DOHH2 (cell line): ENCODE measurements at regions not wholly inside any gene's neighbourhood (a gene's known extent, or its start where the extent isn't known, plus 50 kb on each side); places are given as distances from the start of the nearest gene placed in this dataset.

ENCODE experiments used
- EZH2phosphoT487 ChIP-seq: fragments of 200-600 bp; sonication (generic); IDR thresholded peaks from 2 replicates; pipeline ENCODE4 v1.6.1; 2017; ENCODE audit warnings: borderline replicate concordance, mild to moderate bottlenecking, antibody characterized with exemption, low read length, moderate library complexity, mixed read lengths
- TF ChIP-seq, protein P1 (sequence below): fragments of 200-600 bp; sonication (generic); IDR thresholded peaks from one replicate; pipeline ENCODE4 v1.5.1; 2014; ENCODE audit warnings: antibody characterized with exemption, mild to moderate bottlenecking, low read depth, low read length; ENCODE audit not compliant: poor library complexity, severe bottlenecking

DNA sequence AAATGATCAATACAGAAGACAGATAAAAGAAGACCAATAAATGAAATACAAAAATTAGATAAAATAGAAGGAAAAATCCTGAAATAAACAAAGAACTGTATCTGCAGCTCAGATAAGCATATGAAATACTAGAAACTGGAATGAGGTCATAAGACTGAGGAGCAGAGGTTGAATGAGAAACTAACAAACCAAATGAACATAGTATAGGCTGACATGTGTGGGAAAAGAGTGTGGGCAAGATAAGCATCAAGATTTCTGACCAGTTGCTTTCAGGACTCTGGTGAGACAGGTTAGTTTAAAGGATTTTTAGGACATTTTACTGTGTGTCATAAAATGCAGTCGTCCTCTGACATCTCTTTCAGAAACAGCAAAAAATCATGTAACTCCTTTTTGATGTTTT is 2073.2 kb upstream of the TENM3 start:
- TF ChIP-seq, protein P1, sequence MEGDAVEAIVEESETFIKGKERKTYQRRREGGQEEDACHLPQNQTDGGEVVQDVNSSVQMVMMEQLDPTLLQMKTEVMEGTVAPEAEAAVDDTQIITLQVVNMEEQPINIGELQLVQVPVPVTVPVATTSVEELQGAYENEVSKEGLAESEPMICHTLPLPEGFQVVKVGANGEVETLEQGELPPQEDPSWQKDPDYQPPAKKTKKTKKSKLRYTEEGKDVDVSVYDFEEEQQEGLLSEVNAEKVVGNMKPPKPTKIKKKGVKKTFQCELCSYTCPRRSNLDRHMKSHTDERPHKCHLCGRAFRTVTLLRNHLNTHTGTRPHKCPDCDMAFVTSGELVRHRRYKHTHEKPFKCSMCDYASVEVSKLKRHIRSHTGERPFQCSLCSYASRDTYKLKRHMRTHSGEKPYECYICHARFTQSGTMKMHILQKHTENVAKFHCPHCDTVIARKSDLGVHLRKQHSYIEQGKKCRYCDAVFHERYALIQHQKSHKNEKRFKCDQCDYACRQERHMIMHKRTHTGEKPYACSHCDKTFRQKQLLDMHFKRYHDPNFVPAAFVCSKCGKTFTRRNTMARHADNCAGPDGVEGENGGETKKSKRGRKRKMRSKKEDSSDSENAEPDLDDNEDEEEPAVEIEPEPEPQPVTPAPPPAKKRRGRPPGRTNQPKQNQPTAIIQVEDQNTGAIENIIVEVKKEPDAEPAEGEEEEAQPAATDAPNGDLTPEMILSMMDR, result no peak
- no peak for TF ChIP-seq EZH2phosphoT487
